HG03469 (cell line): ENCODE measurements at regions not wholly inside any gene's neighbourhood (a gene's known extent, or its start where the extent isn't known, plus 50 kb on each side); places are given as distances from the start of the nearest gene placed in this dataset.
"Not testable (repeated sequence)": the region's sequence is repeated elsewhere in the genome, so short reads cannot be mapped to it uniquely, and the experiment has no call there.

Experiments
- ATAC-seq: cut with Tn5 transposase; IDR thresholded peaks from one replicate; pipeline ENCODE4 v1.9.1; 2021; ENCODE audit warnings: mild to moderate bottlenecking, moderate library complexity, moderate number of reproducible peaks; ENCODE audit not compliant: unreplicated experiment

- ATAC-seq, result no peak
Measured at GRCh38 chr16:60200161-60200560, 1466.0 kb upstream of the GOT2 start.

DNA sequence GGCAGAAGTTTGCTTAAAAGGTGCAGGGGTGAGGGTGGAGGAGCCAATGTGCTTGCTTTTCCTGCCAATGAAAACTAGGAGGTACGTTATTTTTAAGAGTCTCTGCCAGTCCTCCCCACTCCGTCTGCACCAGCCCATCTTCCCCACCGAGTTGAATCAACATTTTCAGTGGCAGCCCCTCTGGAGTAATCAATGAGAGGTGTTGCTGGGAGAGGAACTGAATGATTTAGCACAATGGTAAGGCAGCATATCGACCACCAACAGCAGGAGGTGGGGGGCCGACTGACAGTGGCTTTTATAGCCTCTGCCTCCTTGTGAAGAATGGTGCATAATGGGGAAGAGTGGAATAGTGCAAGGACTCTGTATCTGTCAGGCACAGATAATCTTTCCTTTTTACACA, 1465.0 kb upstream of the GOT2 start:
- no peak for ATAC-seq

DNA sequence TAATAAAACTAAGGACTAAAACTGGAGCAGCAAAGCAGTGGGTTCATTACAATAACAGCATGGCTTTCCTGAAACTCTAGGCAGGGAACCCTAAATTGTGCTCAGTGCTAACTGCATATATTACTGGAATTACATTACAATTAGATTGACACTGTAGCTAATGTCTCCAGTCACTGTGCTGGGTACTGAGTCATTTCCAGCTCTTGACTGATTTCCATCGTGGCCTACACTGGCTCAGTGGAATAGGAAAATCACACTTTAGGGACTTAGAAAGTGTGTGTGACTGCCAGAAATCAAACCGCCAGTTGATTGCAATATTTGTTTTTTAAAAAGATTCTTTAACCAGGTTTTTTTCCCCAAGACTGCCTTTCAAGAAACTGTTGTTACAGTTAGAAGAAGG, 1447.4 kb upstream of the GOT2 start:
- no peak for ATAC-seq

GRCh38 chr16:60180609-60181008, 1446.5 kb upstream of the GOT2 start:
- no peak for ATAC-seq

GRCh38 chr16:60170196-60170595, 1436.1 kb upstream of the GOT2 start:
- ATAC-seq, result no peak

GRCh38 chr16:60166111-60166510, 1432.0 kb upstream of the GOT2 start:
- ATAC-seq, result no peak

DNA sequence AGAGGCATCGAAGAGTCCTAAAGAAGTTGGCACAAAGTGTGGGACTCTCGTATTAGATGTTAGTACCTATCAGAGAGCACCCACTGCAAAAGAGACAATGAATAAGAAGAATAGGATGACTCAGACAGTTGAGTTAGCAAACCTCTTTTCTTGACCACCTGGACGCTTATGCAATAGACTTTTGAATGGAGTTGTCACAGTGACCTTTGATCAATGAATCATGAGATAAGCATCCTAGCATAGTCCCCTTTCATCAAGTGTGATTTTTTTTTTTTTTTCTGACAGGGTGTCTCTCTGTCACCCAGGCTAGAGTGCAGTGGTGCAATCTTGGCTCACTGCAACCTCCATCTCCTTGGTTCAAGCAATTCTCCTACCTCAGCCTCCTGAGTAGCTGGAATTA, 1417.9 kb upstream of the GOT2 start:
- no peak for ATAC-seq

DNA sequence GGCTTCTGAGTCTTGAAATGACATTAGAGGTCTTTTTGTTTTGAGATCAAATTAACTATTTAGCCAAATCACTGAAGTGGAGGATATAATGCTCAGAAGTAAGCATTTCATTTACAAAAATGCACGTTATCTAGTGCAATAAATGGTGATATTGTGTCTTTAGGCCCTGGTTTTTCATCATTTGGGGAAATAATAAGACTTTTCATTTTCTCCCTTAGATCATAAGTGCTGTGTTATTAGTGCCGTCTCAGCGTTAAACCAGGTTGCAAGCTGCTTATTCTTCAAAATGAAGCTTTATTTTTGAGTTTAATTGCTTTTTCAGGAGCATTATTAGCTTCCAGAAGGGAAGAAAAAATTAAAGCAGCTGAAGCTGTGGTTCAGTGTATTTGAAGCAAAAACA, 1416.8 kb upstream of the GOT2 start:
- ATAC-seq, result no peak

DNA sequence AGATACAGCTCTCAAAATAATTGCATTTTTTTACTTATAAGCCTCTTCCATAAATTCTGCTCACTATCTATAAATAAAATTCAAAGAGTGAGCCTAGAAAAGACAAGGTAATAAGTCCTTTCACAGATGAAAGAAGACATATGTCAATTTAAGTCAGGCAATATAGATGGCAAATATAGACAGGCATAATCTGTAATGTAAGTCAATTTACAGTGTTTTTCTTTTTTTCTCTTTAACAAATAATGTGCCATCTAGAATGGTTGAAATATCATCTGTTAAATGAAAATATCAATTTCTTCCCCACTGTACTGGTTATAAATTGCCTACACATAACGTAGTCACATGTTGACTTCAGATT, 1409.2 kb upstream of the GOT2 start:
- no peak for ATAC-seq

DNA sequence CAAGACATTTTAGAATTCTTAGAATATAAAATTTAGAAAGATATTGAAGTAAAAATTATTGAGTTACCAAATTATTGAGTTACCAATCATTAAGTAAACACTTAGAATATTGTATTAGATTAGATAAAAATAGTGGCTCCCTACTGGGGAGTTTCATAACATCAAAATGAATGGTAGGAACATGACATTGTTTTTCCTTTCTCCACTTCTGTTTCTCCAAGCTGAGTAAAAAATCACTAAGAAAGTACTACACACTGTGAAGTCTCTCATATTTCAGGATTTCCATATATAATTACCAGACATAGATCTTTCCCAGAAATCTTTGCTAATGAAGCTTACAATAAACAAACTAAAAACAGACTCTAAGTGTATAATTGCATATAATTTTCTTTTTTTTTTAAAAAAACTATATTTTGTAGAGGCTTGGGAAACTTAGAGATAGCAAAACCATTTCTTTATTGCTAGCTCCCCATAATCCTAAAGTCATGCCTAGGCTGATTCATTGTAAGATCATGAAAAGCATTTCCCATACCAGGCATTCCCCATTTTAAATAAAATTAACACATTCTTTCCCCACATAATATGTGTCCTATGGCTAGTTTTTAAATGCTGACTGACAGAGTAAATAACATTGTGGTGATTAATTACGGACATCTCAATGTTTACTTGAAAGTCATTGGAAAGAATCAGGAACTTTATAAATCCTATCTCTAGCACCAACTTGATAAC, 1408.7 kb upstream of the GOT2 start:
- no peak for ATAC-seq

DNA sequence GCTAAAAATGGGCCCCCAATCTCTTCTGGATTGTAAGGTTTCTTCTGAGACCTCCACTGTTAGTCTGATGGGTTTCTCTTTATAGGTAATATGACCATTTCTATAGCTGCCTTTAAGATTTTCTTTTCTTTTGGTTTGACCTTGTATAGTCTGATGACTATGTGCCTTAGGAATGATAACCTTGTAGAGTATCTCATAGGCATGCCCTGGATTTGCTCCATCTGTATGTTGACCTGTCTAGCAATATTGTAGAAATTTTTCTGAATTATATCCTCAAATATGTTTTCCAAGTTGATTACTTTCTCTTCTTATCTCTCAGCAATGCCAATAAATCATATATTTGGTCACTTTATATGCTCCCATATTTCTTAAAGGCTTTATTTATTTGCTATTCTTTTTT, 1403.8 kb upstream of the GOT2 start:
- ATAC-seq, result no peak

DNA sequence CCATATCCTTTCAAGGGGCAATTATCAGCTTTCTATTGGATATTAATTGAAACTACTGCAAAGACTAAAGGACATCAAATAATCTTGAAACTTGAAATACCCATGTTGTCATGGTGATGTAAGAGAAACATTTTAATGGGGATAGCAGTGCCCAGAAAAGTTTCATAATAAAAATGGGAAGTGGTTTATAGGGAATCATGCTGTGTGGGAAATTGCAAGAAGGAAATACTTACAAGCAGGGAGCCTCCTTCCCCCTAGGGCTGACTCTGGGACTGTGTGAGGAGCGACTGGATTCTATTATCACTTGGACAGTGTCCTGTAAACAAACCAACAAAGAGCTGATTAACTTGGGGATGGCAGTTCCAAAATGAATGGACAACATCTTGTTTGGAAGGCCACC, 1393.1 kb upstream of the GOT2 start:
- no peak for ATAC-seq

GRCh38 chr16:60126115-60126514, 1392.0 kb upstream of the GOT2 start:
- ATAC-seq, result not testable (repeated sequence)

GRCh38 chr16:60123392-60124023, 1389.4 kb upstream of the GOT2 start:
- no peak for ATAC-seq

GRCh38 chr16:60120586-60120985, 1386.5 kb upstream of the GOT2 start:
- ATAC-seq, result no peak

DNA sequence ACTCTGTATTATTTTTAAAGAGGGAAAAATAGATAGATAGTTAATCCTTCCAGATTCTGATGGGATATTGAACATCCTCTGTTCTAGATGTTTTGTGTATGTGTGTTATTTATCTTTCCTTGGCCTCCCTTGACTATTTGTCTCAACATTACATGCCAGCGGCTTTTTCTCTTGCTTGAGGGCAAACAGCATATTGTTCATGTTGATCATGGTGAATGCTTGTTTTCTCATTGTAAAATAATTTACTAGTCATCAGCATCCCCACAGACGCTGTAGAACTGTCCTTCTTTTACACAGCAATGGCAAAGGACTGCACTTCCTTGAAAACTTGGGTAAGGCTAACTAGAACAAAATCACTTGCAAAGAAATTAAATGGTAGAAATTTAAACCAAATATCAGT, 1376.4 kb upstream of the GOT2 start:
- no peak for ATAC-seq

DNA sequence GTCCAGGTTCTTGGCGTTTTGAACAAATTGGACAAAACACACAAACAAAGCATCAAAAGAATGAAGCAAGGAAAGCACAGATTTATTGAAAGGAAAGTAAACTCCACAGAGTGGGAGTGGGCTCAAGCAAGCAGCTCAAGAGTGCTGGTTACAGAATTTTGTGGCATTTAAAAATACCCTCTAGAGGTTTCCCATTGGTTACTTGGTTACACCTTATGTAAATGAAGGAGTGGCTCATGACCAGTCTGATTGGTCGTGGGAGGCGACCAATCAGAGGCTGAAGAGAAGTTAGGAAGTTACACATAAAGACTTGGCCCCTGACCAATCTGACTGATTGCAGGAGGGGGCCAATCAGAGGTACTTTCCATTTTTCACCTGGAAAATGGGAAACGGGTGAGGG, 1373.8 kb upstream of the GOT2 start:
- no peak for ATAC-seq

GRCh38 chr16:60107437-60107836, 1373.3 kb upstream of the GOT2 start:
- no peak for ATAC-seq

GRCh38 chr16:60100371-60100770, 1366.3 kb upstream of the GOT2 start:
- ATAC-seq, result no peak

DNA sequence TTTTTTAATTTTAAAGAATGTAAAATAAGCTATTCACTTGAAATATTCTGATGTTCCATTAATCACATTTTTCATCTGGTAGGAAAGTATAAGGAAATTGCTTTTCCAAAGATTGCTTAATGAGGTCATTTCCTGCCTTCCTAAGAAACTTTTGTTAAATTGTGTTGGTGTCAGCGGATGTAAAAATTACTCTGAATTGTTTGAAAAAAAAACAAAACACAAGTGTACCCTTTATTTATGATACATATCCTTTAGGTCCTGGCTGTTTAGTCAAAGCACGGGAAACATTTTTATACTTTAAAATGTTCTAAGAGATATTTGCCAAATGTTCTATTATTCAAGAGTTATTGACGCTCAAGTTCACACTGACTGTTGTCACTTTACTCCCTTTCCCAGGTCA, 1357.4 kb upstream of the GOT2 start:
- ATAC-seq, result no peak

- ATAC-seq, result no peak
Measured at GRCh38 chr16:60091071-60091470, 1357.0 kb upstream of the GOT2 start.

DNA sequence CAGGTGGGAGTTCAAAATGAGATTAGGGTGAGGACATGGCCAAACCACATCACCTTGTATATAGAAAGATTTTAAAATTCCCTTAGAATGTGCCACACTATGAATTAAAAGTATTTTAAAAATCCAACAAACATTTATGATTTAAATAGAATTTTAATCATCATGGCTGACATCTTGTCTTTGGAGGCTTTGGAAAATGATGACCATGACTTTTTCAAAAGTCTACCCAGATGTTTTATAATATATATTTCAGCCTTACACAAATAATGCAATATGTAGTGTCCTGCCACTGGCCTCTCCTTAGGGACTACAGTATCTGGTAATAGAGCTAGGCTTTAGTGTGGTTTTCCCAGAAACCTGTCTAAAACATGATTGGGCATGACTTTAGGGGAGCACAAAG, 1353.4 kb upstream of the GOT2 start:
- no peak for ATAC-seq

DNA sequence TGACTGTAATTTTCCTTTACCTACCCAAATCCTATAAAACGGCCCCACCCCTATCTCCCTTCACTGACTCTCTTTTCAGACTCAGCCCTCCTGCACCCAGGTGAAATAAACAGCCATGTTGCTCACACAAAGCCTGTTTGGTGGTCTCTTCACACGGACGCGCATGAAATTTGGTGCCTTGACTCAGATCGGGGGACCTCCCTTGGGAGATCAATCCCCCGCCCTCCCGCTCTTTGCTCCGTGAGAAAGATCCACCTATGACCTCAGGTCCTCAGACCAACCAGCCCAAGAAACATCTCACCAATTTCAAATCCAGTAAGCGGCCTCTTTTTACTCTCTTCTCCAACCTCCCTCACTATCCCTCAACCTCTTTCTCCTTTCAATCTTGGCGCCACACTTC, 1344.7 kb upstream of the GOT2 start:
- ATAC-seq, result not testable (repeated sequence)
